CD4-positive, alpha-beta T cell (primary cell): ENCODE measurements at regions not wholly inside any gene's neighbourhood (a gene's known extent, or its start where the extent isn't known, plus 50 kb on each side); places are given as distances from the start of the nearest gene placed in this dataset.

Experiments used
- ATAC-seq: fragments of 200-7000 bp; cut with Tn5 transposase; one replicate; pipeline ENCODE4 v1.10.0; 2022; ENCODE audit warnings: mild to moderate bottlenecking; ENCODE audit not compliant: poor library complexity
- CTCF ChIA-PET: fragments of 350-600 bp; sonication (Branson Sonifier 250); formaldehyde crosslinking; loops from one replicate; lab custom pipeline; 2021; ENCODE audit warnings: antibody characterized with exemption, inconsistent platforms; lab: Charles Lee
- POLR2A ChIA-PET: fragments of 350-600 bp; sonication (Branson Sonifier 250); formaldehyde crosslinking; loops from one replicate; lab custom pipeline; 2021; ENCODE audit warnings: antibody characterized with exemption, inconsistent platforms; lab: Charles Lee
- DNase-seq, 14 experiments: peaks; one replicate each; pipeline ENCODE4 v3.0.0-alpha.2; 2013 to 2020; ENCODE audit warnings: mixed read lengths in 2 of 14
- H3K27ac ChIP-seq, 2 donors: one replicate each; pipeline versions ENCODE4 v1.5.1 to v1.7.0; 2013; ENCODE audit warnings: low read length in 2 of 2, low read depth in 1 of 2, mild to moderate bottlenecking in 1 of 2
- H3K27me3 ChIP-seq, 2 experiments: 1 replicate in 1 of 2; 2 replicates in 1 of 2; pipeline versions ENCODE4 v1.6.1 to v1.7.0; 2013; ENCODE audit warnings: low read length in 2 of 2, control low read depth in 1 of 2, mild to moderate bottlenecking in 1 of 2, moderate library complexity in 1 of 2; ENCODE audit not compliant: insufficient read depth in 2 of 2, control insufficient read depth in 1 of 2
- H3K36me3 ChIP-seq: one replicate; pipeline ENCODE4 v1.6.1; 2013; ENCODE audit warnings: low read length, control low read depth; ENCODE audit not compliant: insufficient read depth
- H3K4me1 ChIP-seq: one replicate; pipeline ENCODE4 v1.6.1; 2013; ENCODE audit warnings: low read length, control low read depth; ENCODE audit not compliant: insufficient read depth
- H3K4me3 ChIP-seq: one replicate; pipeline ENCODE4 v1.5.1; 2013; ENCODE audit warnings: mild to moderate bottlenecking, low read length, moderate library complexity
- H3K9me3 ChIP-seq, 2 experiments: 1 replicate in 1 of 2; 2 replicates in 1 of 2; pipeline versions ENCODE4 v1.6.1 to v1.7.0; 2013; ENCODE audit warnings: low read length in 2 of 2, mild to moderate bottlenecking in 2 of 2, control low read depth in 1 of 2, moderate library complexity in 1 of 2; ENCODE audit not compliant: control insufficient read depth in 1 of 2, insufficient read depth in 1 of 2
- H3K27ac Mint-ChIP-seq: one replicate; pipeline ENCODE4 v1.8.0; 2020; ENCODE audit warnings: mixed read lengths
- H3K27me3 Mint-ChIP-seq: one replicate; pipeline ENCODE4 v1.8.0; 2021; ENCODE audit warnings: mixed read lengths
- H3K36me3 Mint-ChIP-seq: one replicate; pipeline ENCODE4 v1.8.0; 2021; ENCODE audit warnings: low read depth, mixed read lengths
- H3K4me1 Mint-ChIP-seq: one replicate; pipeline ENCODE4 v1.8.0; 2021; ENCODE audit warnings: low read depth, mixed read lengths
- H3K4me3 Mint-ChIP-seq: one replicate; pipeline ENCODE4 v1.8.0; 2020; ENCODE audit warnings: mild to moderate bottlenecking, mixed read lengths
- H3K9me3 Mint-ChIP-seq: one replicate; pipeline ENCODE4 v1.8.0; 2020; ENCODE audit warnings: mixed read lengths
- CTCF ChIP-seq: fragments of 200-600 bp; IDR thresholded peaks from one replicate; pipeline ENCODE4 v1.8.0; 2022; ENCODE audit warnings: antibody characterized with exemption, mild to moderate bottlenecking
- intact Hi-C, 2 experiments: fragments of 100-400 bp; cut with DNase I in 1 of 2; cut with micrococcal nuclease in 1 of 2; formaldehyde crosslinking; loops; one replicate each; pipeline versions ENCODE4 v1.15.1 to v1.9.0; 2023 to 2025; cut with DNase I, micrococcal nuclease

GRCh38 chr9:11686733-11687132 lies 1006.5 kb upstream of the TYRP1 start:
- peaks cover 9% of the 10 kb centered on the region for H3K9me3 Mint-ChIP-seq
- no peaks in the 10 kb centered on the region for H3K36me3 Mint-ChIP-seq
- no peak for ATAC-seq
- ChIA-PET CTCF (no interaction called here), POLR2A (no interaction called here)
- TF ChIP-seq CTCF, result no peak
- intact Hi-C loops, result no loop called here
- Histone ChIP-seq H3K27ac (no peak overlapping the region), H3K4me3 (no peak overlapping the region), H3K27me3 (no peaks in the 10 kb centered on the region), H3K36me3 (no peaks in the 10 kb centered on the region), H3K9me3 (peaks cover 3 to 15% of the 10 kb centered on the region in 2 experiments), H3K4me1 (no peaks in the 10 kb centered on the region)
- no peak overlapping the region for H3K27ac Mint-ChIP-seq
- H3K4me1 Mint-ChIP-seq, result no peaks in the 10 kb centered on the region
- no peak for DNase-seq
- H3K4me3 Mint-ChIP-seq, result no peak overlapping the region
- no peaks in the 10 kb centered on the region for H3K27me3 Mint-ChIP-seq

GRCh38 chr9:11697126-11697525 lies 996.1 kb upstream of the TYRP1 start:
- CTCF ChIA-PET, result no interaction called here
- TF ChIP-seq CTCF, result no peak
- Histone ChIP-seq H3K27ac (no peak overlapping the region), H3K9me3 (peaks cover 0 to 12% of the 10 kb centered on the region in 2 experiments), H3K4me1 (no peaks in the 10 kb centered on the region), H3K36me3 (no peaks in the 10 kb centered on the region), H3K4me3 (no peak overlapping the region), H3K27me3 (no peaks in the 10 kb centered on the region)
- intact Hi-C loops, result no loop called here
- Mint-ChIP-seq H3K4me3 (no peak overlapping the region), H3K27ac (no peak overlapping the region), H3K27me3 (no peaks in the 10 kb centered on the region), H3K9me3 (peaks cover 14% of the 10 kb centered on the region), H3K36me3 (no peaks in the 10 kb centered on the region), H3K4me1 (no peaks in the 10 kb centered on the region)
- POLR2A ChIA-PET, result no interaction called here
- DNase-seq, result no peak
- no peak for ATAC-seq

- no peak for DNase-seq
- H3K4me3 Mint-ChIP-seq, result no peak overlapping the region
- TF ChIP-seq CTCF, result no peak
- intact Hi-C loops, result no loop called here
- Histone ChIP-seq H3K27me3 (no peaks in the 10 kb centered on the region), H3K27ac (no peak overlapping the region), H3K4me3 (no peak overlapping the region), H3K9me3 (peaks cover 0 to 8% of the 10 kb centered on the region in 2 experiments), H3K4me1 (no peaks in the 10 kb centered on the region), H3K36me3 (no peaks in the 10 kb centered on the region)
- H3K36me3 Mint-ChIP-seq, result no peaks in the 10 kb centered on the region
- ATAC-seq, result no peak
- H3K27me3 Mint-ChIP-seq, result no peaks in the 10 kb centered on the region
- CTCF ChIA-PET, result no interaction called here
- POLR2A ChIA-PET, result no interaction called here
- H3K9me3 Mint-ChIP-seq, result no peaks in the 10 kb centered on the region
- H3K4me1 Mint-ChIP-seq, result no peaks in the 10 kb centered on the region
- no peak overlapping the region for H3K27ac Mint-ChIP-seq
These were observed 991.5 kb upstream of the TYRP1 start for GRCh38 chr9:11701706-11702105.
